ENCODE measurements at regions not wholly inside any gene's neighbourhood (a gene's known extent, or its start where the extent isn't known, plus 50 kb on each side); places are given as distances from the start of the nearest gene placed in this dataset.

DNA sequence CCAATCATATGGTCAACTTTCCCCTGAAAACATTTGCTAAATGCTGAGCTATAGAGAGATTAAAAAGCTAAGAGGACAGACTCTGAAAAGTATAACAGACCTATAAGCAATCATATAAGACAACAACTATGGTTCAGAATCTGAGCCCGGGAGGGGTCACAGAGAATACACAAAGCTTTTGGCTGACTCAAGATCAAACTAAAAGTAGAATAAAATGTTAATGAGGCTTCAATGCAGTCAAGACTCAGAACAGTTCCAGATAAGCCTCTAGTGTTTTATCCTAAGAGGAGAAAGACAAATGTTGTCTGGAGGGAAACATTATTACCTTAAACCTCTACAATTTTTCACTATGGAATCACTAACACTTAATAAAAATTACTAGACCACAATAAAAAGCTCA is 175.4 kb upstream of the VEGFC start:
- Mint-ChIP-seq H3K4me3 (no peak overlapping the region), H3K9me3 (peaks cover 0 to 2% of the 10 kb centered on the region in 2 donors), H3K27ac (no peak overlapping the region), H3K4me1 (ENCODE audit: low read depth in 2 of 2) (no peaks in the 10 kb centered on the region), H3K27me3 (no peaks in the 10 kb centered on the region), H3K36me3 (ENCODE audit: insufficient read depth) (no peaks in the 10 kb centered on the region)
- DNase-seq (no peak), ATAC-seq (replicated peaks) (no peak)

DNA sequence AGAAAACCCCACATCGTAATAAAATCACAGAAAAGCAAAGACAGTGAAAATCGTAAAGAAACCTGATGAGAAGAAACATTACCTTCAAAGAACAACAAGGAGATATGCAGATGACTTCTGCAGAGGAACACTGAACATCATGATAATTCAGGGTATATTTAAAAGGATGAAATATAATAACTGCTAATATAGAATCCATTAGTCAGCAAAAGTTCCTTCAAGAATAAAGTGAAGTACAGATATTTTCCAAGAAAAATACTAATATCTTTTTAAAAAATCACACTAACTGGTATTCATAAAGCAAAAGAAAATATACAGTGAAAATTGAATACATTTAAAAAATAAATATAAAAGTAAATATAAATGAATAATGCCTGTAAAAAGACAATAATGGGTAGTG is 176.3 kb upstream of the VEGFC start:
- ATAC-seq (replicated peaks) (no peak), DNase-seq (no peak)
- Mint-ChIP-seq H3K4me3 (no peak overlapping the region), H3K27ac (no peak overlapping the region), H3K36me3 (ENCODE audit: insufficient read depth) (no peaks in the 10 kb centered on the region), H3K4me1 (ENCODE audit: low read depth in 2 of 2) (no peaks in the 10 kb centered on the region), H3K27me3 (no peaks in the 10 kb centered on the region), H3K9me3 (peaks cover 0 to 2% of the 10 kb centered on the region in 2 donors)

- Mint-ChIP-seq H3K4me1 (ENCODE audit: low read depth in 2 of 2) (no peaks in the 10 kb centered on the region), H3K27ac (no peak overlapping the region), H3K4me3 (no peak overlapping the region), H3K27me3 (no peaks in the 10 kb centered on the region), H3K36me3 (ENCODE audit: insufficient read depth) (no peaks in the 10 kb centered on the region), H3K9me3 (no peaks in the 10 kb centered on the region)
- ATAC-seq (replicated peaks) (no peak), DNase-seq (no peak)
These were observed 178.1 kb upstream of the VEGFC start for GRCh38 chr4:176970853-176971252.

GRCh38 chr4:176971576-176972115 is 178.9 kb upstream of the VEGFC start:
- Mint-ChIP-seq H3K27ac (no peak overlapping the region), H3K36me3 (ENCODE audit: insufficient read depth) (no peaks in the 10 kb centered on the region), H3K4me1 (ENCODE audit: low read depth in 2 of 2) (no peaks in the 10 kb centered on the region), H3K27me3 (no peaks in the 10 kb centered on the region), H3K9me3 (no peaks in the 10 kb centered on the region), H3K4me3 (no peak overlapping the region)
- no peak for ATAC-seq (replicated peaks)
- no peak for DNase-seq

DNA sequence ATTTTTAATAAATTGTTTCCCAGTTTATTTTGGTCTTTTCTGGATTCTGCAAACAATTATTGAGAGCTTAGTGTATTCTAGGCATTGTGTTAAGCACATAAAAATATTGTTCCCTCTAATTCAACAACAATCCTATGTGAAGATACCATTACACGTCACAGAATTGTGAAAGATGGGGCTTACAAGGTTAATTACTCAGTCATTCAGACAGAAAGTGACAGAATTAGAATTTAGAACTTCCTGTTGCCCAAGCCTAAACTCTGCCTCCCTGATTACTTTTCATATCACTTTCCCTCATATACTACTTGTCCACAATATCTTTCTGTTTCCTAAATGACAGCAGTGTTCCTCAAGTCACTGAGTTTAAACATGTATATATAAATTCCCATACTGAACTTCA is 186.7 kb upstream of the VEGFC start:
- no peak overlapping the region for H3K4me3 Mint-ChIP-seq
- no peaks in the 10 kb centered on the region for H3K27me3 Mint-ChIP-seq
- DNase-seq (no peak), ATAC-seq (replicated peaks) (no peak)
- no peaks in the 10 kb centered on the region for H3K36me3 Mint-ChIP-seq (ENCODE audit: insufficient read depth)
- no peak overlapping the region for H3K27ac Mint-ChIP-seq
- peaks cover 0 to 2% of the 10 kb centered on the region in 2 donors for H3K9me3 Mint-ChIP-seq
- no peaks in the 10 kb centered on the region for H3K4me1 Mint-ChIP-seq (ENCODE audit: low read depth in 2 of 2)

DNA sequence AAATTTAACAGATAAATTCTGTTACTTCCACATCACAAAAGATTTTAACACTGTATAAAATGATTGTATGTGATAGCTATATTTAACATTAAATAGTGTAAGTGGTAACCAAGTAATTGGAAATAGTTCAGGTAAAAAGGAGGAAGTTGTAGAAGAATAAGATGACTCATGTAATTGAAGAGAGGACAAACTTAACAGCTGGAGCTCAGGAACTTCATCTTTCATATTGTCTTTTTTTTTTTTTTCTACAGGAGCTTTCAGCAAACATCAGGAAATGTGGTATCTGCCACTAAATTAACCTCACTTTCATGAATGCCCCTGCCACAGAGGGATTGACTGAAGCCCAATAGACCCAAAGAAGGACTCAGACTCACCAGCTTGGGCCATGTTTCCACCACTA is 188.4 kb upstream of the VEGFC start:
- H3K9me3 Mint-ChIP-seq = peaks cover 0 to 4% of the 10 kb centered on the region in 2 donors
- no peaks in the 10 kb centered on the region for H3K4me1 Mint-ChIP-seq (ENCODE audit: low read depth in 2 of 2)
- H3K4me3 Mint-ChIP-seq = no peak overlapping the region
- no peaks in the 10 kb centered on the region for H3K36me3 Mint-ChIP-seq (ENCODE audit: insufficient read depth)
- no peak overlapping the region for H3K27ac Mint-ChIP-seq
- H3K27me3 Mint-ChIP-seq = no peaks in the 10 kb centered on the region
- ATAC-seq (replicated peaks) (no peak), DNase-seq (no peak)

DNA sequence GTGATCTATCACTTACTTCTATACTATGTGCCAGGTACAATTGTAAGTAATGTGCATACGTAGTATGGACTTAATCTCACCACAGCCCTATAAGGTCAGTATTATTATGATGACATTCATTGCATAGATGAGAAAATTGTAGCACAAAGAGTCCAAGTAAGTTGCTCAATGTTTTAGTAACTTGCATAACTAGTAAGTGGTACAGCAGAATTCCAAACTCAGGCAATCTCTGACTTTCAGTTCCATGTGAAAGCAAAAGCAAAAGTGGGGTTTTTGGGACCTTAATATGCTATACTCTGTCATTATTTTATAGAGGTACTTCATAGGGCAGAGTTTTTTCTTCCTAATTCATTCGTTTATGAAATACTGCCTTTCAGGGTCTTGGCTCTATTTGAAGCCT is 188.8 kb upstream of the VEGFC start:
- H3K27me3 Mint-ChIP-seq = no peaks in the 10 kb centered on the region
- no peak for DNase-seq
- H3K4me1 Mint-ChIP-seq (ENCODE audit: low read depth in 2 of 2) = no peaks in the 10 kb centered on the region
- ATAC-seq (replicated peaks) = no peak
- H3K27ac Mint-ChIP-seq = no peak overlapping the region
- H3K4me3 Mint-ChIP-seq = no peak overlapping the region
- H3K36me3 Mint-ChIP-seq (ENCODE audit: insufficient read depth) = no peaks in the 10 kb centered on the region
- peaks cover 0 to 4% of the 10 kb centered on the region in 2 donors for H3K9me3 Mint-ChIP-seq

DNA sequence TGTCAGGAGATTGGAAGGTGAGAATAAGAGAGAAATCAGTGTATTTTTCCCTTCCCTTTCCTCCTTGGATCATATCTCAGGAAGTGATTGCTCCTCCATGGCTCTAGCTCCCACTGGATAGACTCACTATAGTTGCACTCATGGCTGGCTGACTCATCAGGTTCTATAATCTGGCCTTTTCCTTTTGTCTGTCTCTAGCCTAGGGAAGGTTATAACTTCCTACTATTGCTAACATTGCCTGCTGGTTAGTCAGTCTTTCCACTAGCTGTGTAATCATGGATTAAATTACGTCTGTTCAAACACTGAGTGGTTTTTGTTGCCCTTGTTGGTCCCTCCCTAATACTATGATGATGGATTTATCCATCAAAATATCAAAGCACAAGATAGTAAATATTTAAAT is 195.5 kb upstream of the VEGFC start:
- H3K36me3 Mint-ChIP-seq (ENCODE audit: insufficient read depth) = no peaks in the 10 kb centered on the region
- H3K9me3 Mint-ChIP-seq = peaks cover 0 to 6% of the 10 kb centered on the region in 2 donors
- H3K27ac Mint-ChIP-seq = no peak overlapping the region
- H3K27me3 Mint-ChIP-seq = no peaks in the 10 kb centered on the region
- no peak overlapping the region for H3K4me3 Mint-ChIP-seq
- no peak for ATAC-seq (replicated peaks)
- DNase-seq = no peak
- no peaks in the 10 kb centered on the region for H3K4me1 Mint-ChIP-seq (ENCODE audit: low read depth in 2 of 2)

- H3K4me1 Mint-ChIP-seq (ENCODE audit: low read depth in 2 of 2) = no peaks in the 10 kb centered on the region
- H3K4me3 Mint-ChIP-seq = no peak overlapping the region
- H3K27me3 Mint-ChIP-seq = no peaks in the 10 kb centered on the region
- no peak for DNase-seq
- no peak for ATAC-seq (replicated peaks)
- no peaks in the 10 kb centered on the region for H3K36me3 Mint-ChIP-seq (ENCODE audit: insufficient read depth)
- peaks cover 0 to 5% of the 10 kb centered on the region in 2 donors for H3K9me3 Mint-ChIP-seq
- H3K27ac Mint-ChIP-seq = no peak overlapping the region
These were observed 196.5 kb upstream of the VEGFC start for GRCh38 chr4:176989186-176989585.

DNA sequence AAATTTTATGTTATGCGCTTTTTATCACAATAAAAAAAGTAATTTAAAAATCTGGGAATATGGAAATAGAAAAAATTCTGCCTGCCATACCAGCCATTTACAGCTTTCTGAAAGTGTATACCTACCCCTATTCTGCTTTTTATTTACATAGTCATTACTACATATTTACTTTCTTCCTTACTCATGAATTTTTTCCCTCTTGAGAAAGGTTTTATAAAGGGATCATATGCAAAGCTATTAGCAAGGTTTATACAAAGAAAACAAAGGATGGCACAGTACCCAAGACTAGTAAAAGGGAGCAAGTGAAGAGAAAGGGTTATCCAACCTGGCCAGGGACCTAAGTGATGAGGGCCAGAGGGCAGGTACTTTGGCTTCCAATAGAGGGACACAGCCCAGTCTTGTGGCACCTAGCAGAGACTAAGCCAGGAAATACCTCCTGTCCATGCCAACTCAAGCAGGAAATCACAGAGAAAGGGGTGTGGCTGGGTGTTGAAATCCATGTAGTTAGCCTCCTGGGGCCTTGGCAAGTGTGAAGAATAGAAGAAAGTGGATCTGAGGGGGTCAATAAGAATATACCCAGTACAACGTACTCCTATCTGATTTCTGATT is 207.3 kb upstream of the VEGFC start:
- no peaks in the 10 kb centered on the region for H3K36me3 Mint-ChIP-seq (ENCODE audit: insufficient read depth)
- no peak overlapping the region for H3K27ac Mint-ChIP-seq
- no peaks in the 10 kb centered on the region for H3K4me1 Mint-ChIP-seq (ENCODE audit: low read depth in 2 of 2)
- H3K9me3 Mint-ChIP-seq = no peaks in the 10 kb centered on the region
- H3K4me3 Mint-ChIP-seq = no peak overlapping the region
- ATAC-seq (replicated peaks) (no peak), DNase-seq (no peak)
- H3K27me3 Mint-ChIP-seq = no peaks in the 10 kb centered on the region

GRCh38 chr4:177001271-177002175 is 208.8 kb upstream of the VEGFC start:
- no peak for ATAC-seq (replicated peaks)
- DNase-seq = no peak
- Mint-ChIP-seq H3K36me3 (ENCODE audit: insufficient read depth) (no peaks in the 10 kb centered on the region), H3K4me1 (ENCODE audit: low read depth in 2 of 2) (no peaks in the 10 kb centered on the region), H3K27ac (no peak overlapping the region), H3K4me3 (no peak overlapping the region), H3K27me3 (no peaks in the 10 kb centered on the region), H3K9me3 (no peaks in the 10 kb centered on the region)

DNA sequence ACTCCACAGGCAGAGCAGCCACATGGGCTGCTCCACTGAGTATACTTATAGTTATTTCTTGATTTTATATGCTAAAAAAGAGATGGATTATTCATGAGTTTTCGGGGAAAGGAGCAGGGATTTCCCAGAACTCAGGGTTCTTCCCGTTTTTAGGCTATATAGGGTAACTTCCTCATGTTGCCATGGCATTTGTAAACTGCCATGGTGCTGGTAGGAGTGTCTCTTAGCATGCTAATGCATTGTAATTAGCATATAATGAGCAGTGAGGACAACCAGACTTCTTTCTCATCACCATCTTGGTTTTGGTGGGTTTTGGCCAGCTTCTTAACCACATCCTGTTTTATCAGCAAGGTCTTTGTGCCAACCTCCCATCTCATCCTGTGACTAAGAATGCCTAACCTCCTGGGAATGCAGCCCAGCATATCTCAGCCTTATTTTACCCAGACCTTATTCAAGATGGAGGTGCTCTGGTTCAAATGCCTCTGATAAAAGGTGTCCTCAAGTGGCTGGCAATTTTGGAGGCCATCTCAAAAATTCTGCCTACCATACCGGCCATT is 213.0 kb upstream of the VEGFC start:
- Mint-ChIP-seq H3K27me3 (no peaks in the 10 kb centered on the region), H3K4me1 (ENCODE audit: low read depth in 2 of 2) (no peaks in the 10 kb centered on the region), H3K9me3 (peaks cover 4 to 6% of the 10 kb centered on the region in 2 donors), H3K27ac (no peak overlapping the region), H3K36me3 (ENCODE audit: insufficient read depth) (no peaks in the 10 kb centered on the region), H3K4me3 (no peak overlapping the region)
- no peak for ATAC-seq (replicated peaks)
- DNase-seq = no peak

- Mint-ChIP-seq H3K36me3 (ENCODE audit: insufficient read depth) (no peaks in the 10 kb centered on the region), H3K9me3 (peaks cover 4 to 7% of the 10 kb centered on the region in 2 donors), H3K27ac (no peak overlapping the region), H3K4me3 (no peak overlapping the region), H3K27me3 (no peaks in the 10 kb centered on the region), H3K4me1 (ENCODE audit: low read depth in 2 of 2) (no peaks in the 10 kb centered on the region)
- no peak for DNase-seq
- ATAC-seq (replicated peaks) = no peak
These were observed 213.6 kb upstream of the VEGFC start for GRCh38 chr4:177006331-177006730.

Data from effector memory CD8-positive, alpha-beta T cell (primary cell).